Heart right ventricle (tissue), 16 donors: ENCODE measurements at regions not wholly inside any gene's neighbourhood (a gene's known extent, or its start where the extent isn't known, plus 50 kb on each side); places are given as distances from the start of the nearest gene placed in this dataset.

ENCODE experiments used
- ATAC-seq, 8 donors: fragments of 200-7000 bp; cut with Tn5 transposase; one replicate each; pipeline ENCODE4 v1.9.1; 2020; ENCODE audit warnings: mild to moderate bottlenecking in 8 of 8, moderate library complexity in 8 of 8, moderate number of reproducible peaks in 1 of 8
- DNase-seq, 2 donors: peaks; one replicate each; pipeline ENCODE4 v3.0.0-alpha.2; 2020
- H3K27ac ChIP-seq, 10 donors: fragments of 200-600 bp; sonication (generic) in 2 of 10; one replicate each; pipeline versions ENCODE4 v1.5.0 to v1.8.0; 2020 to 2022; ENCODE audit warnings: mild to moderate bottlenecking in 3 of 10
- H3K27me3 ChIP-seq, 7 donors: fragments of 200-600 bp; one replicate each; pipeline ENCODE4 v1.8.0; 2021 to 2022; ENCODE audit warnings: mild to moderate bottlenecking in 2 of 7
- H3K36me3 ChIP-seq, 9 donors: fragments of 200-600 bp; sonication (generic) in 1 of 9; one replicate each; pipeline versions ENCODE4 v1.5.0 to v1.8.0; 2020 to 2022; ENCODE audit warnings: mild to moderate bottlenecking in 2 of 9
- H3K4me1 ChIP-seq, 9 donors: fragments of 200-600 bp; sonication (generic) in 1 of 9; one replicate each; pipeline versions ENCODE4 v1.5.0 to v1.8.0; 2020 to 2022; ENCODE audit warnings: mild to moderate bottlenecking in 4 of 9
- H3K4me3 ChIP-seq, 10 donors: fragments of 200-600 bp; sonication (generic) in 2 of 10; one replicate each; pipeline versions ENCODE4 v1.5.0 to v1.8.0; 2020 to 2022; ENCODE audit warnings: mild to moderate bottlenecking in 7 of 10, moderate library complexity in 2 of 10
- H3K9me3 ChIP-seq, 11 donors: fragments of 200-600 bp in 10 of 11; sonication (generic) in 2 of 11; one replicate each; pipeline versions ENCODE4 v1.5.0 to v1.8.0; 2013 to 2022; ENCODE audit warnings: mild to moderate bottlenecking in 2 of 11, control low read depth in 1 of 11, moderate library complexity in 1 of 11
- CTCF ChIP-seq, 9 donors: fragments of 200-600 bp; sonication (generic) in 2 of 9; IDR thresholded peaks; one replicate each; pipeline versions ENCODE4 v1.5.0 to v1.8.0; 2021 to 2022; ENCODE audit warnings: antibody characterized with exemption in 9 of 9, mild to moderate bottlenecking in 5 of 9, moderate library complexity in 1 of 9
- WGBS, 2 donors: extraction: QIAGEN DNeasy Blood & Tissue Kit; methylation state at CpG; one replicate each; pipeline ENCODE4 v1.1.7; 2013; ENCODE audit warnings: inconsistent platforms in 1 of 2; 5-methylcytosine and 5-hydroxymethylcytosine counted together
- intact Hi-C, 10 donors: fragments of 100-400 bp; cut with DNase I; formaldehyde crosslinking; loops; one replicate each; pipeline versions ENCODE4 v1.11.1 to v1.14.2; 2022
- donor health status: Arrhythmogenic right ventricular cardiomyopathy.
- donor health status: ischemic (EF 13 %, LVEDD 7.1; RV severe dilation, severe dysfunction).
- donor health status: healthy with polysubstance abuse.
- donor health status: DM: no; HTN: yes; CAD: no.
- donor health status: DM: no; HTN: no; CAD: no.
- donor health status: ischemic (EF 25% LVEDD 6.9; RV normal size, moderate dysfunction).
- donor health status: ischemic (EF 25% LVEDD 5.7; RV mildly dilated, moderate dysfunction).
- donor health status: healthy.
- donor health status: DM: yes; HTN: yes; CAD: no.
- donor health status: Ischemic cardiomyopathy.
- donor health status: ischemic (EF 35%, LVEDD 5.7; RV mildly dilated, moderate dysfunction).
- donor health status: nonischemic (EF 11% LVEDD 7.7; RV severe dilation, severe dysfunction).
- donor health status: DM: yes; HTN: yes; CAD: no.
- donor health status: PGD.
- donor health status: ischemic (EF 29% LVEDD 5.4; RV normal size, mild dysfunction).
- donor health status: nonischemic (EF 23%, LVEDD 6.1; RV moderate dilation, normal function).

GRCh38 chr2:120908314-120908975, 172.8 kb downstream of the GLI2 start:
- intact Hi-C loops: no loop called here
- ATAC-seq: no peak

GRCh38 chr2:120909102-120909501, 173.4 kb downstream of the GLI2 start:
- no peak for ATAC-seq
- H3K4me3 ChIP-seq: no peak overlapping the region
- no peaks in the 10 kb centered on the region for H3K27me3 ChIP-seq
- no peak for TF ChIP-seq CTCF (IDR thresholded peaks at IDR 0.05)
- peaks cover 10 to 38% (median 23%) of the 10 kb centered on the region in 9 donors for H3K4me1 ChIP-seq
- no peak for DNase-seq
- 90 to 95% methylated on average over 2 of the region's 2 CpGs for WGBS, 2 donors
- intact Hi-C loops: no loop called here
- H3K36me3 ChIP-seq: no peaks in the 10 kb centered on the region
- H3K27ac ChIP-seq: no peak overlapping the region
- H3K9me3 ChIP-seq: no peaks in the 10 kb centered on the region

More at GRCh38 chr2:120908314-120908975, 172.8 kb downstream of the GLI2 start:
- peaks cover 7 to 35% (median 21%) of the 10 kb centered on the region in 9 donors for H3K4me1 ChIP-seq
- H3K27me3 ChIP-seq: no peaks in the 10 kb centered on the region
- H3K27ac ChIP-seq: no peak overlapping the region
- no peaks in the 10 kb centered on the region for H3K9me3 ChIP-seq
- H3K36me3 ChIP-seq: no peaks in the 10 kb centered on the region
- DNase-seq: no peak
- no peak for TF ChIP-seq CTCF (IDR thresholded peaks at IDR 0.05)
- 79 to 85% methylated on average over 5 of the region's 5 CpGs for WGBS, 2 donors
- no peak overlapping the region for H3K4me3 ChIP-seq

- intact Hi-C loops: loop anchor here in 3 of 10 donors (5.0 to 10.0 kb wide), 2 partner anchors 83 to 175 kb away; partner anchors contain the start of gene GLI2 (in 2 of the 3)
- DNase-seq (no peak), ATAC-seq (no peak)
- Histone ChIP-seq H3K9me3 (no peaks in the 10 kb centered on the region), H3K36me3 (no peaks in the 10 kb centered on the region), H3K4me3 (no peak overlapping the region), H3K27me3 (no peaks in the 10 kb centered on the region), H3K4me1 (peaks cover 14 to 38% (median 24%) of the 10 kb centered on the region in 9 donors), H3K27ac (no peak overlapping the region)
- WGBS, 2 donors: 92 to 94% methylated on average over 5 of the region's 5 CpGs
- TF ChIP-seq CTCF (IDR thresholded peaks at IDR 0.05): no peak
Observed at GRCh38 chr2:120910164-120910563, 174.5 kb downstream of the GLI2 start.

- ATAC-seq (no peak), DNase-seq (no peak)
- H3K4me1 ChIP-seq: peaks cover 19 to 46% (median 34%) of the 10 kb centered on the region in 9 donors
- no peaks in the 10 kb centered on the region for H3K9me3 ChIP-seq
- no peak for TF ChIP-seq CTCF (IDR thresholded peaks at IDR 0.05)
- H3K4me3 ChIP-seq: no peak overlapping the region
- intact Hi-C loops: loop anchor here in 3 of 10 donors (5.0 to 10.0 kb wide), 2 partner anchors 84 to 176 kb away; partner anchors contain the start of gene GLI2 (in 2 of the 3)
- H3K27ac ChIP-seq: peak overlapping the region in 5 of 10 donors; percentile 21 to 69 (median 60)
- WGBS, 2 donors: 77 to 83% methylated on average over 16 of the region's 16 CpGs
- H3K27me3 ChIP-seq: no peaks in the 10 kb centered on the region
- H3K36me3 ChIP-seq: no peaks in the 10 kb centered on the region
Observed at GRCh38 chr2:120910956-120911951, 175.6 kb downstream of the GLI2 start.
